Iris pigment epithelial cell (primary cell): ENCODE measurements at regions not wholly inside any gene's neighbourhood (a gene's known extent, or its start where the extent isn't known, plus 50 kb on each side); places are given as distances from the start of the nearest gene placed in this dataset.
"Not testable (repeated sequence)": the region's sequence is repeated elsewhere in the genome, so short reads cannot be mapped to it uniquely, and the experiment has no call there.

Experiments
- DNase-seq: peaks from one replicate; pipeline ENCODE4 v3.0.0-alpha.2; 2011; ENCODE audit warnings: low read depth

DNA sequence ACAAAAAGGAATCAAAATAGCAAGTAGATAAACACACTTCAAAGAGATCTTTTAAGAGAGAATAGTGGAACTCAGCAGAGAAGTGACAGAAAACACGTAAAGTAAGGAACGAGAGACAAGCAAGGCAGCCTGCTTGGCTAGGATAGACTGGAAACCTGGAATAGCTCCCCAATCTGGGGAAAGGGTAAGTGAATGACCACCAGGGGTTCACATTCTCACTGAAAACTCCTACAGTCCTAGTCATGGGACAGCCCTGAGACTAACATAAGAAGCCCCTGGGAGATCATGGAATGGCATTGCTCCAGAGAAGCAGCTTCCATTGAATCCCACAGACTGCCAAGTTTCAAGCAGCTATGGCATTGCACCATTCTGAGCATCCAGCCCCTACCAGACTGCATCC lies 363.6 kb upstream of the ARPP21 start:
- no peak for DNase-seq

DNA sequence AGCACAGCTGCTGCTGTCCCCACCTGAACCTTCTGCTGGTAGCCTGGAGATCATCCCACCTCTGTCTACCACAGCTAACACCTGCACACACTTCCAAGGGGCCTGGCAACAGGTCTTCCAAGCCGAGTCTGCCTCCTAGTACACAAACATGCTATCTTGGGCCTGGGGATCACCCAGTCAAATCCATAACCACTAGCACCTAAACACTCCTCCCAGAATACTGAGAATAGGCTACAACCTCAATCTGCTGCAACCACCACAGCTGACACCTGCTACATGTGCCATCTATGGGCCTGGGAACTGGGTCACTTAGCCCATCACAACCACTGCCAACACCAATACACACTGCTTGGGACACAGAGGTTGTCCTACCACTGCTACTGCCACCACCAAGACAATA lies 362.8 kb upstream of the ARPP21 start:
- DNase-seq, result no peak

DNA sequence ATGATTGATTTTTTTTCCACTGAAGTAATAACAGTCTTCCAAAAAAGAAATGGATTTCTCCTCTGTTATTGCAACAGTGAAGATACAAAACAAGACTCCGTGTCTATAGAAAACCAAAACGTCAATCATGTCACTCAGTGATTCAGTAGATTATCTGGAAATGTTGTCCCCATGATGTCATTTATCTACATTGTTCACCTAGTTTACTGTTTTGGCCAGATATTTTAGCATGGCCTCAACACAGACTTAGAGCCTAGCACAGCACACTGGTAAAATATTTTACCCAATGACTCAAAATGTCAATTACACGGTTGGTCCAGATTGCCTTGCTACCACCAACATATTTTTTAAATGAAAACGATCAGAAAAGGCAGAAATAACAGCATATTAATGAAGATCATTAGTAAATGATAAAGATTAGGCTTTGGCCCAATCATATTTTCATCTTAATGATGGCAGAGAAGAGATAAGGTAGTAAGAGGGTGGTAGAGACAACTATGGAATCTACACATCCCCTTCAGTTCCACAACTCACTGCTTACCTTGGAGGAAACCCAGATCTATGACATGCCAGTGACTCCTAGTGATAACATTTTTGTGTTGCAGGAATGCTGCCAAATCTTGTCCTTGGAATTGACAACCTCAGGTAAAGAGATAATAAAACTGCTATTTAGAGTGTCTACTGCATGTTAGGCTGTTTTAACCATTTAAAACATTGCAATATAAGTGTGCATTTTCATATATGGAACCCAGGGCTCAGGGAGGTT lies 347.7 kb upstream of the ARPP21 start:
- DNase-seq, result no peak

DNA sequence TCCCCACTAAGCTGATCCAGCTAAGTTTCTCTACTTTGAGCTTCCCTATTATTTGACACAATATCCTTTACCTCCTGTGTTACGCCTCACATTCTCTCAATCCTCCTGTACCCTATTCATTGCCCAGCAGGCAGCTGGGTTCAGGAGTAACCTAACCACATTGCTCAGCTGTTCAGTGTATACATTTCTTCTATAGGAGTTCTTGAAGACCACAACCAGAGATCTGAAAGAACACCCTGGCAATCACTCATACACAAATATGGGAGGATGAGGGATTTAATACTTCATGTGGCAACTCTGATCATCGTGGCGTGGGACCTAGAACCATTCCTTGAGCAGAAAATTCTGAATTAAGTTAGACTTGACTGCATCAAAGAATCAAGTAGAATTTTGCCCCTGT lies 346.8 kb upstream of the ARPP21 start:
- DNase-seq, result no peak

DNA sequence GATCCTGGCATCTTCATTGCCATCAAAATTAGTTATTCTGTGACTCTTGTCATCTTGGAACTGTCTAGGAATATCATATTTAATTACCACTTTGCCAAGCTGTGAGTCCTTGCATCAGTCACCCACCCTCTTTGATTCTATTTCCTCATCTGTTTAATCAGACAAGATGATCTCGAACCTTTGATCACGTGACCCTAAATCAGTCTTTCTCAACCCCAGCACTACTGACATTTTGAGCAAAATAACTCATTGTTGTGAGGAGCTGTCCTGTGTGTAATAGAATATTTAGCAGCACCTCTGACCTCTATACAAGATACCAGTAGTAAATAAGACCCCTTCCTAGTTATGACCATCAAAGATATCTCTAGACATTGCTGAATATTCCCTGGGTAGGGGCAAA lies 343.4 kb upstream of the ARPP21 start:
- DNase-seq, result no peak

DNA sequence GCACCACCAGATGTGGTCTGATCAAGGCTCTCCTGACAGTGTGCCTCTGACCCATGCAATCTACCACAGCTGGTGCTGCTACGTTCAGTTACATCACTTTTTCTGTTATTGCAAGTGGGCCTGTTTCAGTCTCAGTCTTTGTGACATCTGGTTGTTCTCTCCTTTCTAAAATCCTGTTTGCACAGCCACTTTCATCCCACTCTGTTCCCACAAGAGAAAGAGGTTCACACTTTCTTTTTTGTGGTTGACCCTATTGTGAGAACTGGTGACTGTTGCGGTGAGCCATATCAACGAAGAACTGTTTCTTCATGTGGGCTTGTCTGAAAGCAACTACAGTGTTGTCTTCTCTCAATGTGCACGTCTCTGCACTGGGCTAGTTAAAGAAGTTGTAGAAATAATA lies 342.8 kb upstream of the ARPP21 start:
- no peak for DNase-seq

DNA sequence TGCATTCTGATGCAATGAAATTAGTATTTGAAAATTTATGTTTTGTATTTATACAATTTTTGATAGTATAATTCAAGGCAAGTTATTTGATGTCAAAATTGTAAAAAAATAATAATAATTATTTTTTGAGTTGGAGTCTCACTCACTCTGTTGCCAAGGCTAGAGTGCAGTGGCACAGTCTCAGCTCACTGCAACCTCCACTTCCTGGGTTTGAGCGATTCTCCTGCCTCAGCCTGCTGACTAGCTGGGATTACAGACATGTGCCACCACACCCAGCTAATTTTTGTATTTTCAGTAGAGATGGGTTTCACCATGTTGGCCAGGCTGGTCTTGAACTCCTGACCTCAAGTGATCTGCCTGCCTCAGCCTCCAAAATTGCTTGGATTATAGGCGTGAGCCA lies 342.4 kb upstream of the ARPP21 start:
- DNase-seq, result not testable (repeated sequence)

GRCh38 chr3:35305406-35305805 lies 333.9 kb upstream of the ARPP21 start:
- DNase-seq, result no peak

DNA sequence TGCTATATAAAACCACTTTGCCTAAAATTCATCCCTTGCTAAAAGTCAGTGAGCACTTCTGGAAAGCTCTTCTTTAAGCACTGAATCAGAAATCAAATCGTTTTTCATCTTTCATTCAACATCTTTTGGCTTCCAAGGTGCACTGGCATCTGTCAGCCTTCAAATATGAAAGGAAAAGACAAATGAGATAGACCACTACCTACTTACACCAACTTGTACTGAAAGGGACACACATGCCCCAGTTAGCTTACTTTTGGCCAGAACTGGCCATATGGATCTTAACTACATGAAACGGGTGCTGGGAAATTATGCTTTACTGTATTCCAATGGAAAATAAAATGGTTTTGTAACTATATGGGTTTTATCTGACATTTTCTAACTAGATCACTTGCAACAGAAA lies 332.0 kb upstream of the ARPP21 start:
- DNase-seq, result no peak

- not testable (repeated sequence) for DNase-seq
Observed at GRCh38 chr3:35316841-35317240, 322.5 kb upstream of the ARPP21 start.

GRCh38 chr3:35320646-35321407 lies 318.5 kb upstream of the ARPP21 start:
- DNase-seq, result no peak

- DNase-seq, result peak; percentile 59
Observed at GRCh38 chr3:35322070-35322469, 317.3 kb upstream of the ARPP21 start.

DNA sequence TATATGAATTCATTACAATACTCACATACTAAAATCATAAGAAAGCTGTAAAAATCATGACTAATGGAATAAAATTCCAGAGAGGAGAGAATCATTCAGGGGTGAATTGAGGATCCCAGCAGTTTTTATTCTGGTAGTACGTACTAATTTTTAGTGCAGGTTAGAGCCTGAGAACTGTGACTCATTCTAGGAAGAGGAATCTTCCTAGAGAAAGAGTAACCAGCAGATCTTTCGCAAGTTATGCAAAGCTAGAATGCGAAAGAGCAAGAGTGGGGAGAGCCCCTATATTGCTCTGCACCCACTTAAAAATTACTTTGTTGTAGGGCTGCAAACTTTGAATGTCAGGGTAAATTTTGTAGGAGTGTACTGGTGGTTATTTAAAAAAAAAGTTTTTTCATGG lies 303.6 kb upstream of the ARPP21 start:
- peak; percentile 1 for DNase-seq

- no peak for DNase-seq
Observed at GRCh38 chr3:35336601-35337000, 302.7 kb upstream of the ARPP21 start.

GRCh38 chr3:35338186-35338585 lies 301.1 kb upstream of the ARPP21 start:
- DNase-seq, result no peak

DNA sequence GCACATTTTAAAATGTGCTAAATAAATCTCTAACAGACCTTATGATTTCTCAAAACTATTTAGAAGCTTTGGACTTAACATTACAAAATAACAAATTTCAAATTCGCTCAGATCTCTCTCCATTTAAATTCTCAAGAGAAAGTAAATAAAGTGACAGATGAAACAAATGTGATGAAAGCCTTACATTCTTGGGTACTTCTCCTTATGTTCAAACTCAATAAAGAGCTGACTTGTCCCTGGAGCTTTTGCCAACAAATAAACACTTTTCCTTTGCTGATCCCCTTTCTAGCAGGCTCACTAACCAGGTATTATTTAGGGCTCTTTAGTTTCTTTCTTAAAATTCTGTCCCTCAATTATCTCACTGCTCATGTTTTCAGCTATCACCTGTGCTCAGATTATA lies 259.1 kb upstream of the ARPP21 start:
- no peak for DNase-seq

DNA sequence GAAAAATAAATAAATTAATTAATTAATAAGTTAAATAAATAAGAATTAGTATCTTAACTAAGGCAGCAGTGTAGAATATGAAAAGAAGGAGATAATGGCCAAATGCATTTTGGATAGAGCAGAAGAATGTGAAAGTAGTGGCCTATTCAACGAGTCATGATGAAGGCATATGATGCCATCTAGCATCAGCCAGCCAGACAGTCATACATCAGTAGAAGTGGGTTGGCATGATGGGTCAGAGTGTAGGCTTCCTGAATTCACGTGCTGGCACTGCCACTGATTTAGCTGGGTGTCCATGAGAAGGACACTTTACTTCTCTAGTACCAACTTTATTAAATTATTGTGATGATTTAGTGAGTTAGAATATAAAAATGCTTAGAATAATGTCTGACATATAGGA lies 256.1 kb upstream of the ARPP21 start:
- no peak for DNase-seq

- DNase-seq, result peak; percentile 41
Observed at GRCh38 chr3:35383719-35384555, 255.4 kb upstream of the ARPP21 start.

DNA sequence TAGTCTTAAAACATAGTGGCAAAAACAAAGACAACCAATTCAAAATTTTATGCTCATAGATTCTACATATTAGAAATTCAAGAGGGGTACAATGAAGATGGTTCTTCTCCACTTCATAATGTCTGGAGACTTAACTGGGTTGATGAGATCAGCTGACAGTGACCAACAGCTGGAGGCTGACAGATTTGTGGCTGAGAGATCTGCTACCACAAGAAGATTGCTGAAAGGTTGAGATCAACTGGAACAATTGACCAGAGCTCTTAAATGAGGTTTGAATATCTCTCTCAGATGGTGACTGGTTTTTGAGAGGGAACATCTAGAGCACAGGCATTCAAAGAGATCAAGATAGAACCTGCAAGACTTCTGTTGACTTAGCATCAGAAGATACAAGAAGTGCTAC lies 254.1 kb upstream of the ARPP21 start:
- DNase-seq, result no peak

- no peak for DNase-seq
Observed at GRCh38 chr3:35389907-35390306, 249.4 kb upstream of the ARPP21 start.

DNA sequence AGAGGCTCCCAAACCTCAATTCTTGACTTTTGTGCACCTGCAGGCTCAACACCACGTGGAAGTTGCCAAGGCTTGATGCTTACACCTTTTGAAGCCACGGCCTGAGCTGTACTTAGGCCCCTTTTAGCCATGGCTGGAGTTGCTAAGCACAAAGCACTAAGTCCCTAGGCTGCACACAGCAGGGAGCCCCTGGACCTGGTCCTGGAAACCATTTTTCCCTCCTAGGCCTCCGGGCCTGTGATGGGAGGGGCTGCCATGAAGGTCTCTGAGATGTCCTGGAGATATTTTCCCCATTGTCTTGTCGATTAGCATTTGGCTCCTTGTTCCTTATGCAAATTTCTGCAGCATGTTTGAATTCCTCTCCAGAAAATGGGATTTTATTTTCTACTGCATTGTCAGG lies 247.1 kb upstream of the ARPP21 start:
- DNase-seq, result no peak

- DNase-seq, result peak; percentile 42
Observed at GRCh38 chr3:35393901-35394799, 245.2 kb upstream of the ARPP21 start.
